ENCODE measurements at regions not wholly inside any gene's neighbourhood (a gene's known extent, or its start where the extent isn't known, plus 50 kb on each side); places are given as distances from the start of the nearest gene placed in this dataset.

- peaks cover 42% of the 10 kb centered on the region for H3K9me3 ChIP-seq (ENCODE audit: control insufficient read depth, low read depth, low read length)
- no peaks in the 10 kb centered on the region for H3K4me1 ChIP-seq (ENCODE audit: control insufficient read depth, low read depth, low read length)
- H3K36me3 ChIP-seq (ENCODE audit: control insufficient read depth, low read depth, low read length): no peaks in the 10 kb centered on the region
- no peak overlapping the region for H3K4me3 ChIP-seq (ENCODE audit: low read length)
- no peak overlapping the region for H3K9ac ChIP-seq (ENCODE audit: low read length)
- H3K27me3 ChIP-seq (ENCODE audit: control insufficient read depth, insufficient read depth, low read length): no peaks in the 10 kb centered on the region
- H3K27ac ChIP-seq (ENCODE audit: low read length): no peak overlapping the region
Observed at GRCh38 chr12:38141861-38142260, 174.7 kb upstream of the ALG10B start.

GRCh38 chr12:38142974-38143373 is 173.6 kb upstream of the ALG10B start:
- Histone ChIP-seq H3K27me3 (ENCODE audit: control insufficient read depth, insufficient read depth, low read length) (no peaks in the 10 kb centered on the region), H3K27ac (ENCODE audit: low read length) (no peak overlapping the region), H3K4me1 (ENCODE audit: control insufficient read depth, low read depth, low read length) (no peaks in the 10 kb centered on the region), H3K4me3 (ENCODE audit: low read length) (no peak overlapping the region), H3K9ac (ENCODE audit: low read length) (no peak overlapping the region), H3K9me3 (ENCODE audit: control insufficient read depth, low read depth, low read length) (peaks cover 44% of the 10 kb centered on the region), H3K36me3 (ENCODE audit: control insufficient read depth, low read depth, low read length) (no peaks in the 10 kb centered on the region)

GRCh38 chr12:38144049-38144448 is 172.5 kb upstream of the ALG10B start:
- Histone ChIP-seq H3K27me3 (ENCODE audit: control insufficient read depth, insufficient read depth, low read length) (no peaks in the 10 kb centered on the region), H3K4me3 (ENCODE audit: low read length) (no peak overlapping the region), H3K9ac (ENCODE audit: low read length) (no peak overlapping the region), H3K4me1 (ENCODE audit: control insufficient read depth, low read depth, low read length) (no peaks in the 10 kb centered on the region), H3K27ac (ENCODE audit: low read length) (no peak overlapping the region), H3K36me3 (ENCODE audit: control insufficient read depth, low read depth, low read length) (no peaks in the 10 kb centered on the region), H3K9me3 (ENCODE audit: control insufficient read depth, low read depth, low read length) (peaks cover 47% of the 10 kb centered on the region)

GRCh38 chr12:38144601-38145436 is 171.8 kb upstream of the ALG10B start:
- H3K9ac ChIP-seq (ENCODE audit: low read length): no peak overlapping the region
- H3K36me3 ChIP-seq (ENCODE audit: control insufficient read depth, low read depth, low read length): no peaks in the 10 kb centered on the region
- peaks cover 55% of the 10 kb centered on the region for H3K9me3 ChIP-seq (ENCODE audit: control insufficient read depth, low read depth, low read length)
- H3K4me3 ChIP-seq (ENCODE audit: low read length): no peak overlapping the region
- no peak overlapping the region for H3K27ac ChIP-seq (ENCODE audit: low read length)
- H3K27me3 ChIP-seq (ENCODE audit: control insufficient read depth, insufficient read depth, low read length): no peaks in the 10 kb centered on the region
- no peaks in the 10 kb centered on the region for H3K4me1 ChIP-seq (ENCODE audit: control insufficient read depth, low read depth, low read length)

GRCh38 chr12:38149395-38150073 is 167.0 kb upstream of the ALG10B start:
- H3K9ac ChIP-seq (ENCODE audit: low read length): no peak overlapping the region
- no peak overlapping the region for H3K27ac ChIP-seq (ENCODE audit: low read length)
- no peaks in the 10 kb centered on the region for H3K36me3 ChIP-seq (ENCODE audit: control insufficient read depth, low read depth, low read length)
- H3K4me3 ChIP-seq (ENCODE audit: low read length): no peak overlapping the region
- H3K4me1 ChIP-seq (ENCODE audit: control insufficient read depth, low read depth, low read length): no peaks in the 10 kb centered on the region
- H3K27me3 ChIP-seq (ENCODE audit: control insufficient read depth, insufficient read depth, low read length): no peaks in the 10 kb centered on the region
- H3K9me3 ChIP-seq (ENCODE audit: control insufficient read depth, low read depth, low read length): peaks cover 70% of the 10 kb centered on the region

- Histone ChIP-seq H3K4me3 (ENCODE audit: low read length) (no peak overlapping the region), H3K9ac (ENCODE audit: low read length) (no peak overlapping the region), H3K9me3 (ENCODE audit: control insufficient read depth, low read depth, low read length) (peaks cover 66% of the 10 kb centered on the region), H3K27ac (ENCODE audit: low read length) (no peak overlapping the region), H3K36me3 (ENCODE audit: control insufficient read depth, low read depth, low read length) (no peaks in the 10 kb centered on the region), H3K27me3 (ENCODE audit: control insufficient read depth, insufficient read depth, low read length) (no peaks in the 10 kb centered on the region), H3K4me1 (ENCODE audit: control insufficient read depth, low read depth, low read length) (no peaks in the 10 kb centered on the region)
Observed at GRCh38 chr12:38151991-38152700, 164.4 kb upstream of the ALG10B start.

GRCh38 chr12:38152816-38153736 is 163.5 kb upstream of the ALG10B start:
- Histone ChIP-seq H3K9ac (ENCODE audit: low read length) (no peak overlapping the region), H3K36me3 (ENCODE audit: control insufficient read depth, low read depth, low read length) (no peaks in the 10 kb centered on the region), H3K4me3 (ENCODE audit: low read length) (no peak overlapping the region), H3K27ac (ENCODE audit: low read length) (no peak overlapping the region), H3K4me1 (ENCODE audit: control insufficient read depth, low read depth, low read length) (no peaks in the 10 kb centered on the region), H3K27me3 (ENCODE audit: control insufficient read depth, insufficient read depth, low read length) (no peaks in the 10 kb centered on the region), H3K9me3 (ENCODE audit: control insufficient read depth, low read depth, low read length) (peaks cover 69% of the 10 kb centered on the region)

GRCh38 chr12:38153737-38154061 is 162.9 kb upstream of the ALG10B start:
- H3K9ac ChIP-seq (ENCODE audit: low read length): no peak overlapping the region
- no peak overlapping the region for H3K27ac ChIP-seq (ENCODE audit: low read length)
- H3K9me3 ChIP-seq (ENCODE audit: control insufficient read depth, low read depth, low read length): peaks cover 69% of the 10 kb centered on the region
- no peaks in the 10 kb centered on the region for H3K4me1 ChIP-seq (ENCODE audit: control insufficient read depth, low read depth, low read length)
- H3K27me3 ChIP-seq (ENCODE audit: control insufficient read depth, insufficient read depth, low read length): no peaks in the 10 kb centered on the region
- no peaks in the 10 kb centered on the region for H3K36me3 ChIP-seq (ENCODE audit: control insufficient read depth, low read depth, low read length)
- no peak overlapping the region for H3K4me3 ChIP-seq (ENCODE audit: low read length)

GRCh38 chr12:38154096-38155019 is 162.2 kb upstream of the ALG10B start:
- Histone ChIP-seq H3K9ac (ENCODE audit: low read length) (no peak overlapping the region), H3K27ac (ENCODE audit: low read length) (no peak overlapping the region), H3K4me1 (ENCODE audit: control insufficient read depth, low read depth, low read length) (no peaks in the 10 kb centered on the region), H3K36me3 (ENCODE audit: control insufficient read depth, low read depth, low read length) (no peaks in the 10 kb centered on the region), H3K4me3 (ENCODE audit: low read length) (no peak overlapping the region), H3K27me3 (ENCODE audit: control insufficient read depth, insufficient read depth, low read length) (no peaks in the 10 kb centered on the region), H3K9me3 (ENCODE audit: control insufficient read depth, low read depth, low read length) (peaks cover 70% of the 10 kb centered on the region)

GRCh38 chr12:38155020-38155395 is 161.6 kb upstream of the ALG10B start:
- Histone ChIP-seq H3K9me3 (ENCODE audit: control insufficient read depth, low read depth, low read length) (peaks cover 69% of the 10 kb centered on the region), H3K27ac (ENCODE audit: low read length) (no peak overlapping the region), H3K36me3 (ENCODE audit: control insufficient read depth, low read depth, low read length) (no peaks in the 10 kb centered on the region), H3K9ac (ENCODE audit: low read length) (no peak overlapping the region), H3K27me3 (ENCODE audit: control insufficient read depth, insufficient read depth, low read length) (no peaks in the 10 kb centered on the region), H3K4me3 (ENCODE audit: low read length) (no peak overlapping the region), H3K4me1 (ENCODE audit: control insufficient read depth, low read depth, low read length) (no peaks in the 10 kb centered on the region)
